AG10803 (cell line): ENCODE measurements at regions not wholly inside any gene's neighbourhood (a gene's known extent, or its start where the extent isn't known, plus 50 kb on each side); places are given as distances from the start of the nearest gene placed in this dataset.

ENCODE experiments used
- DNase-seq: peaks from one replicate; pipeline ENCODE4 v3.0.0; 2010; ENCODE audit warnings: low read depth
- H3K4me3 ChIP-seq: 2 replicates; pipeline ENCODE4 v1.5.1; 2011; ENCODE audit warnings: mild to moderate bottlenecking, low read length, control low read depth
- TF ChIP-seq, protein P1 (sequence below): conservative IDR thresholded peaks from 2 replicates; pipeline ENCODE4 v1.5.1; 2011; ENCODE audit warnings: mild to moderate bottlenecking, low read length, control low read depth, inconsistent platforms

DNA sequence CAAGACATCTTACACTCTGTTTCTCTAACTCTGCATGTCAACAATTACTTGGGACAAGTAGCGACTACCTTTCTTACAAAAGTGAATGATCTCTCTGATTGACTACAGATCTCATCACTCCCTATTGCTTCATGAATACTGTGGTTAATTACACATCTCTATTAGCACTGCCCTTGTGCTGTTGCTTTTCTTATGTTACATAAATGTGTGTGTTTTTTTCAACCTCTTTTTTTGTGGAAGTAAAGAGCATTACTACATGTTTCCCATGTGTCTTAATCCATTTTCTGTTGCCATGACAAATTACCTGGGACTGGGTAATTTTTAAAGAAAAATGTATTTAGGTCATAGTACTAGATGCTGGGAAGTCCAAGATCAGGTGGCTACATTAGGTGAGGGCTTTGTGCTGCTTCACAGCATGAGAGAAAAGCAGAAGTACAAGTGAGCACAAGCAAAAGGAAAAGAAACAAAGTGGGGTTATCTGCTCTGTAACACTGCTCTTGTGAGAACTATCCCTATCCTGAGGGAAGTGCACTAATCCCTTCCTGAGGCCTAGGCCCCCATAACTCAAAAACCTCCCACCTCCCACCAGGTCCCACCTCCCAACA, 298.2 kb upstream of the SATB1 start:
- TF ChIP-seq, protein P1, sequence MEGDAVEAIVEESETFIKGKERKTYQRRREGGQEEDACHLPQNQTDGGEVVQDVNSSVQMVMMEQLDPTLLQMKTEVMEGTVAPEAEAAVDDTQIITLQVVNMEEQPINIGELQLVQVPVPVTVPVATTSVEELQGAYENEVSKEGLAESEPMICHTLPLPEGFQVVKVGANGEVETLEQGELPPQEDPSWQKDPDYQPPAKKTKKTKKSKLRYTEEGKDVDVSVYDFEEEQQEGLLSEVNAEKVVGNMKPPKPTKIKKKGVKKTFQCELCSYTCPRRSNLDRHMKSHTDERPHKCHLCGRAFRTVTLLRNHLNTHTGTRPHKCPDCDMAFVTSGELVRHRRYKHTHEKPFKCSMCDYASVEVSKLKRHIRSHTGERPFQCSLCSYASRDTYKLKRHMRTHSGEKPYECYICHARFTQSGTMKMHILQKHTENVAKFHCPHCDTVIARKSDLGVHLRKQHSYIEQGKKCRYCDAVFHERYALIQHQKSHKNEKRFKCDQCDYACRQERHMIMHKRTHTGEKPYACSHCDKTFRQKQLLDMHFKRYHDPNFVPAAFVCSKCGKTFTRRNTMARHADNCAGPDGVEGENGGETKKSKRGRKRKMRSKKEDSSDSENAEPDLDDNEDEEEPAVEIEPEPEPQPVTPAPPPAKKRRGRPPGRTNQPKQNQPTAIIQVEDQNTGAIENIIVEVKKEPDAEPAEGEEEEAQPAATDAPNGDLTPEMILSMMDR: no peak
- no peak overlapping the region for H3K4me3 ChIP-seq
- no peak for DNase-seq

DNA sequence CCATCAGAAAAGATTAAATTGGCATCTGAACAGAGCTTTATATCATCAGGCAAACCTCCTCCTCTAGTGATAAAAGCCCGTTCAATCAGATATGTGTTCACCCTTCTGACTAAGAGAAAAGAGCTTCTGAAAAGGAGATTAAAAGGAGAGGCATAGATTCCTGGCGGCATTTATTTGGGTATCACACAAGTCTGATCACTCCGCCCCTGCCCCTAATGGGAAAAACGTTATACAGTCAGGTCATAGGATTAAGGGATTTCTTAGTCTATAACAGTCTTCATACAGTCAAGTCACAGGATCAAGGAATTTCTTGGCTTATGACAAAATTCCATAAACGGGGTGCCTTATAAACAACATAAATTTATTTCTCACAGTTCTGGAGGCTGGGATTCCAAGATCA, 295.4 kb upstream of the SATB1 start:
- H3K4me3 ChIP-seq: no peak overlapping the region
- TF ChIP-seq, protein P1: no peak
- DNase-seq: no peak

DNA sequence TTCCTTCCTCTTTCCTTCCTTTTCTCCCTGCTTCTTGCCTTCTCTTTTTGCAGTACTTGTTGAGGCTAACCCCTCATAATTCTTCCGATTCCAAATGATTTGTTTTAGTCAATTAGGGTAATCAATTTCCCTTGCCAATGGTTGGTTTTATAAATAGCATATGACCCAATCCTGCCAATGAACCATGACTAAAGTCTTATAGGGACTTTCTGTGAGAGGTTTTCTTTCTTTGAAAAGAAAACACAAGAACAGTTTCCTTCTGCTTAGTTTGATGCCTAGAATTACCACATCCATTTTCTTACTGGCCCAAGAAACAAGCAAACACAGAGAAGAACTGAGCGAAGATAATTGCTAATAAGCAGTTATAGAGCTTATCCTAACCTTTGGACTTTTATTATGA, 292.5 kb upstream of the SATB1 start:
- TF ChIP-seq, protein P1: no peak
- DNase-seq: no peak
- no peak overlapping the region for H3K4me3 ChIP-seq

DNA sequence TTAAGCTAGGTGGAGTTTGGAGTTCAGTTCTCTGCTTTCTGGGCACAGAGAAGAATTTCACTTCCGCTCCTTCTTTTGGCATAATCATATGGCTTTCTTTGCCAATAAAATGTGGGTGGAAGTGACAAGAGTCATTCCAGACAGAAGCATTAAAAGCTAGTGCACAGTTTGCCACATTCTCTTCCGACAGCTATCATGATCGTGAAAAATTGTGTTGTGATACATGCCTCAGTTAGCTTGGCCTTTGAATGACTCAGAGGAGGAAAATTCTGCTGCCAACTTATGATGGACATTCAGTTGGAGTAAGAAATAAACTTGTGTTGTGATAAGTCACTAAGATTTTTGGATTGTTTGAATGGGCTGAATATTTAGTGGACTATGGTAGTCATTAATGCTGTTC, 291.7 kb upstream of the SATB1 start:
- DNase-seq: no peak
- TF ChIP-seq, protein P1: no peak
- no peak overlapping the region for H3K4me3 ChIP-seq

DNA sequence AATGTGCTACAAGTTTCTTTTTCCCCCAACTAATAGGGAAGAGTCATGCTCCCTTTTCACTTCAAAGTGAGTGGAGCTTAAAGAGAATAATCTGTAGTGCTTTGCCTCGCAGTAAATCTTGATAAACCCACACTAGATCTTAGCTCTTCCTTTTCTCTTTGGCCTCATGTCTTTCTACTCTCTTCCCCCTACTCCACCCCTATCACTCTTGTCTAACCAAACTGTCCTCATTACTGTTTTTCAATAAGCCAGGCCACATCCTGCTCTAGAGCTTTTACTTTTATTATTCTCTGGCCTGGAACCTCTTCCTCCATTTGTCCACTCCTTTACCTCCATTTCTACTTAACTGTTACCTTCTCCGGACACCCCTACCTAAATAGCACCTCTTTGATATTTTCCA, 291.0 kb upstream of the SATB1 start:
- TF ChIP-seq, protein P1: no peak
- DNase-seq: no peak
- no peak overlapping the region for H3K4me3 ChIP-seq

DNA sequence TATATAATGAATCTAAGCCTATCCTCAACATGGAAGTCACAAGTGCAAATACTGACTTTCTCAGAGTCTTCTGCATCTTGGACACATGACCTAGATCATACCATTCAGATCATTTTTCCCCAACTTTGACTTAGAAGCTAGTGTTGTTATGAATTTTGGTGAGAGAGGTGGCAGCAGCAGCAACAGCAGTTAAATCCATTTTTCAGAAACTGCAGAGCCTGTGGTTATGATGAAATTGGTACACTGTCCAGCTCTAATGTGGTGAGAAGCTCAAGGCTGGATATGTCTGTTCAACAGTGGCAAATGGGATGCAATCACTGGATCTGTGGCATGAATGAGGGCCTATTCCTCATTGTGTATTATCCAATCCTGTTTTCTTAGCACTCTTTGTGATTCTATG, 290.1 kb upstream of the SATB1 start:
- TF ChIP-seq, protein P1: no peak
- no peak overlapping the region for H3K4me3 ChIP-seq
- DNase-seq: no peak

DNA sequence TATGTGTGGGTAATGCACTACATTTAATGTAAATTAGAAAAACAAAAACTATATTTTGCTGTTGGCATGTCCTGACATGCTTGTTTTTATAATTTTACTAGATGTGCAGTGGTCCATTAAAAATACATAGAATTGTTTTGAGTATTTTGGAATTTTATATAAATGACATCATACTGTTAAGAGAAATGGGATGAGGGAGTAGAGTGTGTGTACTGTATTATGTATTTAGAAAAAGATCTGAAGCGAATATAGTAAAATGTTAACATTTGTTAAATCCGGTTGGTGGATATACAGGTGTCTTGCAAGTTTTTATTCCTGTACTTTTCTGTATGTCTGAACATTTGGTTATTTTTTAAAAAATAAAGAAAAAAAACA, 288.4 kb upstream of the SATB1 start:
- TF ChIP-seq, protein P1: no peak
- no peak overlapping the region for H3K4me3 ChIP-seq

More for the DNA sequence above, 288.4 kb upstream of the SATB1 start:
- no peak for DNase-seq
